Neural cell (in vitro differentiated cells): ENCODE measurements at regions not wholly inside any gene's neighbourhood (a gene's known extent, or its start where the extent isn't known, plus 50 kb on each side); places are given as distances from the start of the nearest gene placed in this dataset.

Experiments
- H2AFZ ChIP-seq: fragments of 200-600, 300-800 bp; sonication (generic), shearing (Covaris generic); 2 replicates; pipeline ENCODE4 v1.6.0; 2014; ENCODE audit warnings: low read depth, mild to moderate bottlenecking, antibody characterized with exemption, low read length, moderate library complexity
- H3F3A ChIP-seq: fragments of 200-600 bp; shearing (Covaris generic); 2 replicates; pipeline ENCODE4 v1.6.1; 2016; ENCODE audit warnings: mild to moderate bottlenecking, moderate library complexity, mixed read lengths, antibody characterized with exemption, low read length; ENCODE audit not compliant: insufficient read depth, poor library complexity, severe bottlenecking
- H3K27ac ChIP-seq: fragments of 200-600, 300-800 bp; sonication (generic), shearing (Covaris generic); 2 replicates; pipeline ENCODE4 v1.5.1; 2014; ENCODE audit warnings: mild to moderate bottlenecking, low read length, moderate library complexity
- H3K27me3 ChIP-seq: fragments of 300-800, 200-600 bp; sonication (generic), shearing (Covaris generic); 2 replicates; pipeline ENCODE4 v1.6.0; 2014; ENCODE audit warnings: mild to moderate bottlenecking, low read depth, low read length, moderate library complexity; ENCODE audit not compliant: insufficient read depth
- H3K36me3 ChIP-seq: fragments of 300-800, 200-600 bp; sonication (generic), shearing (Covaris generic); 2 replicates; pipeline ENCODE4 v1.5.1; 2014; ENCODE audit warnings: mild to moderate bottlenecking, antibody characterized with exemption, low read length, moderate library complexity; ENCODE audit not compliant: insufficient read depth
- H3K4me2 ChIP-seq: fragments of 300-800, 200-600 bp; sonication (generic), shearing (Covaris generic); 2 replicates; pipeline ENCODE4 v1.6.0; 2014; ENCODE audit warnings: mild to moderate bottlenecking, low read length
- H3K4me3 ChIP-seq: fragments of 300-800, 200-600 bp; sonication (generic), shearing (Covaris generic); 2 replicates; pipeline ENCODE4 v1.5.1; 2014; ENCODE audit warnings: mild to moderate bottlenecking, low read length, moderate library complexity
- H3K79me2 ChIP-seq: fragments of 200-600 bp; shearing (Covaris generic); replicated peaks from 2 replicates; pipeline ENCODE4 v1.6.0; 2014; ENCODE audit warnings: mild to moderate bottlenecking, low read length, moderate library complexity; ENCODE audit not compliant: insufficient read depth
- H3K9ac ChIP-seq: fragments of 300-800, 200-600 bp; sonication (generic), shearing (Covaris generic); 2 replicates; pipeline ENCODE4 v1.6.1; 2016; ENCODE audit warnings: mild to moderate bottlenecking, low read length, mixed read lengths
- H3K9me2 ChIP-seq: fragments of 200-600 bp; shearing (Covaris generic); 2 replicates; pipeline ENCODE4 v1.6.1; 2016; ENCODE audit warnings: mild to moderate bottlenecking, low read length, mixed read lengths; ENCODE audit not compliant: insufficient read depth
- H3K9me3 ChIP-seq: fragments of 200-600, 300-800 bp; sonication (generic), shearing (Covaris generic); 2 replicates; pipeline ENCODE4 v1.6.1; 2016; ENCODE audit warnings: mild to moderate bottlenecking, mixed run types, low read length, moderate library complexity, mixed read lengths
- H4K20me1 ChIP-seq: fragments of 200-600 bp; shearing (Covaris generic); 2 replicates; pipeline ENCODE4 v1.6.1; 2016; ENCODE audit warnings: mild to moderate bottlenecking, mixed run types; ENCODE audit not compliant: insufficient read depth
- CTCF ChIP-seq: fragments of 450-650 bp; IDR thresholded peaks from 2 replicates; pipeline ENCODE4 v1.5.1; 2014; ENCODE audit warnings: antibody characterized with exemption, mild to moderate bottlenecking, moderate library complexity; ENCODE audit not compliant: poor library complexity, severe bottlenecking
- EP300 ChIP-seq: fragments of 450-650 bp; conservative IDR thresholded peaks from 2 replicates; pipeline ENCODE4 v1.6.1; 2014; ENCODE audit warnings: antibody characterized with exemption, mild to moderate bottlenecking, moderate library complexity; ENCODE audit not compliant: poor library complexity, severe bottlenecking
- EZH2 ChIP-seq: fragments of 200-600, 300-800 bp; shearing (Covaris generic), sonication (generic); IDR thresholded peaks from 2 replicates; pipeline ENCODE4 v1.6.1; 2014; ENCODE audit warnings: antibody characterized with exemption, low read length, borderline replicate concordance, mild to moderate bottlenecking; ENCODE audit not compliant: insufficient read depth, poor library complexity, severe bottlenecking
- MXI1 ChIP-seq: fragments of 450-650 bp; conservative IDR thresholded peaks from 2 replicates; pipeline ENCODE4 v1.6.1; 2014; ENCODE audit warnings: antibody characterized with exemption, mild to moderate bottlenecking; ENCODE audit not compliant: poor library complexity, severe bottlenecking
- POLR2AphosphoS5 ChIP-seq: IDR thresholded peaks from 2 replicates; pipeline ENCODE4 v1.6.1; 2012
- RAD21 ChIP-seq: fragments of 450-650 bp; conservative IDR thresholded peaks from 2 replicates; pipeline ENCODE4 v1.6.1; 2014; ENCODE audit warnings: antibody characterized with exemption, mild to moderate bottlenecking, moderate library complexity
- REST ChIP-seq: IDR thresholded peaks from 2 replicates; pipeline ENCODE4 v1.6.1; 2012; ENCODE audit warnings: borderline replicate concordance
- SMC3 ChIP-seq: fragments of 450-650 bp; conservative IDR thresholded peaks from 2 replicates; pipeline ENCODE4 v1.6.1; 2014; ENCODE audit warnings: antibody characterized with exemption, mild to moderate bottlenecking, moderate library complexity; ENCODE audit not compliant: poor library complexity
- TAF1 ChIP-seq: IDR thresholded peaks from 2 replicates; pipeline ENCODE4 v1.6.1; 2012; ENCODE audit warnings: low read depth

- no peaks in the 10 kb centered on the region for H3K9me2 ChIP-seq
- TF ChIP-seq RAD21 (no peak), EP300 (no peak), CTCF (no peak), EZH2 (no peak), SMC3 (no peak), POLR2AphosphoS5 (no peak), MXI1 (no peak), REST (no peak), TAF1 (no peak)
- no peaks in the 10 kb centered on the region for H3K36me3 ChIP-seq
- H3K9me3 ChIP-seq, result no peaks in the 10 kb centered on the region
- no peak overlapping the region for H3K9ac ChIP-seq
- H3K4me3 ChIP-seq, result no peak overlapping the region
- H4K20me1 ChIP-seq, result no peaks in the 10 kb centered on the region
- H3K27me3 ChIP-seq, result no peaks in the 10 kb centered on the region
- no peaks in the 10 kb centered on the region for H3F3A ChIP-seq
- no peak overlapping the region for H2AFZ ChIP-seq
- H3K27ac ChIP-seq, result no peak overlapping the region
- no peaks in the 10 kb centered on the region for H3K79me2 ChIP-seq
- H3K4me2 ChIP-seq, result no peak overlapping the region
Observed at GRCh38 chr9:120336021-120336752, 243.8 kb downstream of the CDK5RAP2 start.

- no peak overlapping the region for H2AFZ ChIP-seq
- peaks cover 4% of the 10 kb centered on the region for H3K9me3 ChIP-seq
- H3K79me2 ChIP-seq, result no peaks in the 10 kb centered on the region
- H3K4me3 ChIP-seq, result no peak overlapping the region
- no peak overlapping the region for H3K9ac ChIP-seq
- H3K27me3 ChIP-seq, result no peaks in the 10 kb centered on the region
- no peaks in the 10 kb centered on the region for H3K36me3 ChIP-seq
- no peak overlapping the region for H3K27ac ChIP-seq
- no peaks in the 10 kb centered on the region for H3F3A ChIP-seq
- no peak overlapping the region for H3K4me2 ChIP-seq
- no peaks in the 10 kb centered on the region for H3K9me2 ChIP-seq
- no peaks in the 10 kb centered on the region for H4K20me1 ChIP-seq
- TF ChIP-seq EZH2 (no peak), EP300 (no peak), POLR2AphosphoS5 (no peak), SMC3 (no peak), CTCF (no peak), RAD21 (no peak), MXI1 (no peak), TAF1 (no peak), REST (no peak)
Observed at GRCh38 chr9:120331913-120332312, 248.1 kb downstream of the CDK5RAP2 start.
